GM10847 (cell line): ENCODE measurements at regions not wholly inside any gene's neighbourhood (a gene's known extent, or its start where the extent isn't known, plus 50 kb on each side); places are given as distances from the start of the nearest gene placed in this dataset.

Experiments used
- POLR2A ChIP-seq: IDR thresholded peaks from 2 replicates; pipeline ENCODE4 v1.6.1; 2011; ENCODE audit not compliant: insufficient read length; ENCODE audit errors: extremely low read depth

DNA sequence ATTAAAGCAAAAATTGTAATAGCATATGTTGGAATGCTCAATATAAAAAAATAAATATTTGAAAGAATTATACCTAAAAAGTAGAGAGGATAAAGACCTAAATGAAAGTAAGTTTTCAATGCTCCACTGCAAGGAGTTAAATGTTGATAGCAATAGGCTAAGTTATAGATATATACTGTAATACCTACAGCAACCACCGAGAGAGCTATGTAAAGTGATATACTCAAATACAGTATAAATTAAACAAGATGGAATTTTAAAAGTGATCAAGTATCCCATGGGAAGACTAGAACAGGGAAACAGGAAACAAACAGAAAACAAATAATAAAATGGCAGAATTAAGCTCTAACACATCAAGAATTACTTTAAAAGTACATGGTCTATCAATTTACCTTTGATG, 73.9 kb downstream of the CASP3 start:
- TF ChIP-seq POLR2A: no peak

DNA sequence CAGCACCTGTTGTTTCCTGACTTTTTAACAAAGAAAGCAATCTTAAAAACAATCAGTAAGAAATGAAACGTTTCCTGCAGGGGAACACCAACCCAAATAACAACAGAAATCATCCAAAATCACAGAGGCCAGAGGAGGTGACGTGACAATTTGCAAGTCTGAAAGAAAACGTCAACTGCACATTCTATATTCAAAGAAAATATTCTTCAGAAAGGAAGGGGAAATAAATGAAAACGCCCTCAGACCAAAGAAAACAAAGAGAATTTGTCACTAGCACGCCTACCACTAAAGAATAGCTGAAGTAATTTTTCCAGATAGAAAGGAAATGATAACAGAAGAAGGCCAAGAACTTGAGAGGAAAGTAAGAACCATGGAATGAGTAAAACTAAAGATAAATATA, 74.4 kb downstream of the CASP3 start:
- no peak for TF ChIP-seq POLR2A

DNA sequence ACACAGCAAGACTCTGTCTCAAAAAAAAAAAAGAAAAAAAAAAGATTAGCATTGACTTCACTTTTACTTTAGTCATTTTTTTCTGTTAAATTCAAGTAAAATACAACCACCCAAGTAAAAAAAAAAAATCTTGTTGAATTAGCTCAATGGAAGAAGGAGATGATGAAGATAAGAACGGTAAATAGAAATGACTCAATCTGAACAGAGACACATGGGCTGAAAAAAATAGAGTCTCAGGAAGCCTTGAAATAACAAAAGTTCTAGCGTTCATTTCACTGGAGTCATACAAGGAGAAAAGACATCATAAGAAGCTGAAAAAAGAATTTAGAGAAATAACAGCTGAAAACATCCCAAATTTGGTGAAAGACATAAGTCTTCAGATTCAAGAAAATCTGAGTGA, 75.5 kb downstream of the CASP3 start:
- no peak for TF ChIP-seq POLR2A

DNA sequence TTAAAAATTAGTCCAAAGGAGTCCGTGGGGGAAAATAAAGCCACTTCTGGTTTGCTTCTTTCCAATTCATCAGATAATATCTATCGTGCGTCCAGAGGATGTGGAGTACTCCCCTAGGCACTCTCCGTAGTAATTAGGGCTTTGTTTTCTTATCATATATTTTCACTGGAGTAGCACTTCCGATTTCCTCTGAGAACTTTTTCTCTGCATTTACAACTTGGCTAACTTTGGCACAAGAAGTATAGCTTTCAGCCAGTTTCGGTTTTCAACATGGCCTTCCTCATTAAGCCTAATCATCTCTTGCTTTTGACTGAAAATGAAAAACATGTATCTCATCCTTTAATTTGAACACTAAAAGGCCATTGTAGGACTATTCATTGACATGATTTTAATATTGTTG, 80.5 kb downstream of the CASP3 start:
- no peak for TF ChIP-seq POLR2A

DNA sequence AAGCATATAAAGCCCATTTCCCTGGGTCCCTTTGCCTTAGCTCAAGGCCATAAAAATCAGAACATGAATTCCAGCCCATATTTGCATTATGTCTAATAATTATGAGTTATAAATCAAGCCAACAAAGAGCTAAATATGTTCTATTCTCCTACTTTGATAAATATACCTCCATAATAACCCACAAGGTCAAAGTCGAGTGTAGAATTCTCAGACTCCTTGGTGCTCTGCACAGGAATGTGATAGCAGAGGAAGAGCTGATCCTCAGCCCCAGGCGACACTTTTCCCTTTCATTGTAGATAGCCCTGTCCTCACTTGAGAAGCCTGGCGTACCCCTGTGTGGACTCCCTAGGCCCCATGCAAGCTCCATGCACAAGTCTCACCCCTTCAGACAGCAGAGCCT, 85.6 kb downstream of the CASP3 start:
- no peak for TF ChIP-seq POLR2A

DNA sequence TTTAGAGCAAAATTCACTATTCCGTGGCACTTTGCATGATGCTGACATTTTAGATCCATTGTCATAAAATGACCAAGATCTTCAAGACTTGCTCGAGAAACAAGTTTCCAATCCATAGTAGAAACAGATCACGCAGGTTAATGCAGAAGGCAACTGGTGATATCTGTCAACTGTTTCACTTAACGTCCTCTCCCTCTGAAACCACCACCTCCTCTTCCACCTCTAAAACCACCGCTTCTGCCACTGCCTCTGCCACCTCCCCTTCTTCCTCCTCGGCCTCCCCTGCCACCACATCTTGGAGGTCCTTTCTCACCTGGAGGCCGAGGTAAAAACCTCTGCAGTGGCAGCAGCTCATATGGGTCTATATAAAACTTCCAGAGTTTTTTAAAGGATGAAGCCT, 84.6 kb upstream of the IRF2 start:
- no peak for TF ChIP-seq POLR2A

DNA sequence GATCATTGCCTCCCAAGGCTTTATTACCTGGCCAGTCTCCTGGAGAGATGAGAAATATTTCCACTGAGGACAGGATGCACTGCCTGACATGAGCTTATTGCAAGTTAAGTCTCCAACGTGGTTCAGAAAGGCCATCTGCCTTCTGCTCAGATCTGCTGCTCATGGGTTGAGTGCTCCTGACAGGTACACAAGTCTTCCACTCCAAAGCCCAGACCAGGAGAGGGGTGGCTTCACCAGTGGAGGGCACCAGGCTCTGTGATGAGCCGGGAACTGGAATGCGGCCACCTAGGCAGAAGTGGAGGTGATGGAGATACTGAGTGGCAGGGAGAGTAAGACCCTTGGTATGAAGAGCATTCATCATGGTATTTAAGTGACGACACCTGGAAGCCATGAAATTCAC, 79.5 kb upstream of the IRF2 start:
- TF ChIP-seq POLR2A: no peak

DNA sequence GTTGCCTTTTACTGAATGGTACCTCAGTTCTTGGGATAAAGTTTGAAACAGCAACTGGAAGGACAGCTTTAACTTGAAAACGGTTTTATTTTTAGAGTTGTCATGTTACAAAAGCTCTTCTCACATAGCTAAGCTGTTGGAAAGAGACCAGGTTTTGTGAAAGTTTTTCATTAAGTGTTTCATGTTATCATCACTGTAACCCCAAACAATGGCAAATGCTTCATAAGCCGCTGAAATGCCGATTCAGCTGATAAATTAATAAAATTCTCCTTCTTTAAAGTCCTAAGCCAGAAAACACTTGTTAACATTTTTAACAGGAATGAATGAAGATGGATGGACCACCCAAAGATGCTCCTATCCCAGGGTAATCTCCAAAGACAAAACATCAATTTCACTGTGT, 76.1 kb upstream of the IRF2 start:
- no peak for TF ChIP-seq POLR2A

DNA sequence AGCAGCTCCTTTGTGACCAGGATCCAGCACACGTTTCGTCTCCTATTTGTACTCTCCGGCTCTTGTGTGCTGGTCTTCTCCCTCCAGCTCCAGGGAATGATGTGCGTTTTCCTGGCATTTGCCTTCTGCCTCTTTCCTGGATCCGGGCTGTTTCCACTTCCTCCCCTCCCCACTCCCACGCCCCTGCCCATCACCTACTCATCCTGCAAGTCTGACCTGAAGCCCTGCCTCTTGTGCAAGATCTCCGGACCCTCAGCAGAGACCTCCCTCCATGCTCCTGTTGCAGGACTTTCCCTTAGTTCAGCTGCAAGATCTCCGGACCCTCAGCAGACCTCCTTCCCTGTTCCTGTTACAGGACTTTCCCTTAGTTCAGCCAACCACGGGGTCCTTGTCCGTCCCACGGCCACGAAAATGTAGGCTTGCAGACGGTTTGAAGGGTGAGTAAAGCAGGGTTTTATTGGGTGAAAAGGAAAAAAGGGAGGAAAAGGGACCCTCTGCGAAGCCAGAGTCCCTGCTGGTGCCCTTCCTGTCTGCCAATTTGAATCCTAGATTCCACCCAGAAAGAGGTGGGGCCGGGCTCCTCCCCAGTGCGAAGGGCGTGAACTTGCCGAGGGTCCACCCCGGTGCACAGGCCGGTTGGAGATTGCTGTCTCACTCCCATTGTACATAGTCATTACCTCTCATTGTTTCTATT, 74.4 kb upstream of the IRF2 start:
- no peak for TF ChIP-seq POLR2A

DNA sequence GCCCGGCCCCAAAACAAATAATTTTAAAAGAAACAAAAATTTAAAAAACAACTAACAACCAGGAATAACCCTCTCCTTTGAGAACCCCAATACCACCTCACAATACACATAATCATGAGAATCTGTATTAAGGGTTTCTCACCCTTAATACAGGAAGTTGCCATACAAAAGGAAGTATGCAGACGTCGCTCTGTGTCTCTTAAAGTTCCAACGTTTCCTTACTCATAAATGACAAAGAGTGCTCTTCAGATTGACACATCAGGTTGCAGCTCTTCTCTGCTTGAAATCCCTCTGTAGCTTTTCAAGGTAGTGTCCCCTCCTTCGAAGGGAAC, 73.9 kb upstream of the IRF2 start:
- no peak for TF ChIP-seq POLR2A

DNA sequence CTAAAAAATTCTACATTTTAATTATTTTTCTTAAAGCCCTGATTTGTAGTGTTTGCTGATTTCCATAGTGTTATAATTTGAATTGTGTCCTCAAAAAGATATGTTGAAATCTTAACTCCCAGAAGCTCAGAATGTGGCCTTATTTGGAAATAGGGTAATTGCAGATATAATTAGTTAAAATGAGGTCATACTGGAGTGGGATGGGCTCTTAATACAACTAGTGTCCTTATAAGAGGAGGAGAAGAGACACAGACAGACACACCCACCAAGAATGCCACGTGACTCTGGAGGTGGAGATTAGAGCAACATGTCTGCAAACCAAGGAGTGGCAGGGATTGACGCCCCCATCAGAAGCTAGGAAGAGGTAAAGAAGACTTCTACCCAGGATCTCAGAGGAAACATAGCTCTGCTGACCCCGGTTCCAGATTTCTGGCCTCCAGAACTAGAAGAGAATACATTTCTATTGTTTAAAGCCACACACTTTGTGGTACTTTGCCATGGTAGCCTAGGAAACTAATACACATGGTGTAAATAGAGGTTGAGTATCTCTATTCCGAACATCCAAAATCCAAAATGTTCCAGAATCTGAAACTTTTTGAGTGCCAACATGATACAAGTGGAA, 70.5 kb upstream of the IRF2 start:
- TF ChIP-seq POLR2A: no peak

DNA sequence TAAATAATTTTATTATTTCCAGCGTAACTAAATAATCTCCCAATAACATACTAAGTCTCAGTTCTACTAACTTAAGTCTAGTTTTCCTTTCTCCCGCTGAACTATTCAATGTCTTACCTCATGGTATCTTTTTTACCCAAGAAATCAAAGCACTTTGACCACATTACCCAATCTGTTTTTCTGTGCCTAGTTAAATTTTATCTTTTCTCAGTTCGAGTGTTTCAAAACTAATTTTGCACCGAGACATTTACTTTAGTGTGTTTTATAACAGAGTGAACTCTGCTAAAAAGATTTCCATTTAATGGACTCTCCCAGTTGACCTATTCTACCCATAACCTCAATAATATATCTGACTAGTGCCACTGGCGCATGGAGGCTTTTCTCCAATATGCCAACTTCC, 67.6 kb upstream of the IRF2 start:
- no peak for TF ChIP-seq POLR2A

DNA sequence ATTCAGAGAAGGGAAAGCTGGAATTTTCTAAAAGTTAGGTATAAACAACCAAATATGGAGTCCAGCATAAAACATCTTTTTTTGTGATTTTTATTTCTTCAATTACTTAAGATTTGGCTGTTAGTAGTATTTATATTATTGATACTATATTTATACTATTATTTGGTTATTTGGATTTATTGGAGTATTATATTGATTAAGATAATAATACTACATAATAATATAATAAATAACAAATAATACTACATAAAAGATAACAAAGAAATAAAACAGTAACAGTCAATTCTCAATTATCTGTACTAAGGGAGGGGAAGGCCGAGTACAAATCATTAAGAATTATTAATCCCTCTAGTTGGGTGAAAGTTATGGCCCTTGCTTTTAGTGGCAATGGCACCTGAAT, 66.0 kb upstream of the IRF2 start:
- no peak for TF ChIP-seq POLR2A

DNA sequence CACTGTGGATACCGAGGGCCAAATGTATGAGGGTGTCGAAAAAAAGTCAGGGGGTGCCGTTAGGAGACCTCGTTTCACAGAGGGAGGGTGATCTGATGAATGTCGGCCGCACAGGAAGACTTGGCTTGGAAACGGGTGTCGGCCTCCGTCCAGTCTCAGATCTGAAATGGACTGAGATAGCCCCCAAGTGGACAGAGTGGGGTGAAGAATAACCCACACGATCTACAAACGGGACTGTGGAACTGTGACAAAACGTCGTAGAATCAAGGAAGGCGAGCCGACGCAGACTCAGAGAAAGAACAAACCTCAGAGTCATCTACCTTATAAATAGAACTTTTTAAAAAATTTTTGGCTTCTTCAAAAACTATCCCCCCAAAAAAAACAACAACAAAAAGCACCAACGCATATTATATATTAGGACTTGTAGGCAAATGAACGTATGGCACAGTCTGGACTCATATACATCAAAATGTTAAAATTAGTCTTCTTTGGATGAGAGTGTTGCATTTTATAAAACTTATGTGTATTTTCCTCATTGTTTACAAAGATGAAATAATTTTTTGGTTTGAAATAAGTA, 63.8 kb upstream of the IRF2 start:
- no peak for TF ChIP-seq POLR2A

DNA sequence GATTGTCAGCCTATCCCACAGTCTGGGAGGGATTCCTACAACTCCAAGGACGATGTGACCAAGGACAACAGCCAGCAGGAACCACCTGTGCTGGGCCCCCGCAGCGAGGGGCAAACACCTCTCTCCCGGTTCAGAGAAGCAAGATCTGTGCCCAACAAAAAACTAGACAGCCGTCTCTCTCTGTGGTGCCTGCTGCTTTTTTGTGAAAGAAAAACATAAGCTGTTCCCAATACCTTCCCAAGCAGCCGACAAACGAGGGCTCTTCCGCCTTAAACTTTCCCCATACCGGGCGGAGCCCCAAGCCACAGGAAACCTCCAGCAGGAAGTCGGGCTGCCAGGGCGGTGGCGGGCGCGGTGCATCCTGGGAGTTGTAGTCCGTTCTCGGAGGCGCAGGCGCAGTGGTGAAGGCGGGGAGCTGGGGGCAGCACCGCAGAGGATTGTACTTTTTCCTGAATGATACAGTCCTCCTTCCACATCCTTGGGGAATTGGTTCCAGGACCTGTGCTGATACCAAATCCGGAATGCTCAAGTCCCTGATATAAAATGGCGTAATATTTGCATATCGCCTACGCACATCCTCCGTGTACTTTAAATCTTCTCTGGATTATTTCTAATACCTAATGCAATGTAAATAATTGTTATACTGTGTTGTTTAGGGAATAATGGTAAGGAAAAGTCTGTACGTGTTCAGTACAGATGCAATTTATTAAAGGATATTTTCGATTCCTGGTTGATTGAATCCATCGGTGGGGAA, 63.1 kb upstream of the IRF2 start:
- TF ChIP-seq POLR2A: peak; percentile 32

DNA sequence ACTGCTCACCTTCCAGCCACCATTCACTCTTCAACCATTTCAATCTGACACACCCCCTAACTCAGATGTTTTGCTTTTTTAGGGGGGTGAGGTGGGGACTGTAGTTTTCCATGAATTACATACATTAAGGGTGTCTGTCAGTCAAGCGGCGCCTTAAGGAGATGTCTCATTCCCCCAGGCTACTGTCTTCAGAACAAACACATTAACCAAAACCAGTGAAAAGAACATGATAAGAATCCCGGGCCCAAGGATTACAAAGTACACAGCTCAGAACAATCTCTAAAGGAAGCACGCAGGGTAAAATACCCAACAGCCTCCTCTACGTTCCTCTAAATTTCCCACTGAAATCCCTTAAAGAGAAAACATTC, 62.5 kb upstream of the IRF2 start:
- no peak for TF ChIP-seq POLR2A
